NCI-H2107 treated with DMSO at 0.1 percent for 48 hours (cell line): ENCODE measurements at regions not wholly inside any gene's neighbourhood (a gene's known extent, or its start where the extent isn't known, plus 50 kb on each side); places are given as distances from the start of the nearest gene placed in this dataset.

Experiments
- DNase-seq: peaks from one replicate; lab custom pipeline; 2025; ENCODE audit not compliant: unreplicated experiment; lab: John Stamatoyannopoulos, UW

DNA sequence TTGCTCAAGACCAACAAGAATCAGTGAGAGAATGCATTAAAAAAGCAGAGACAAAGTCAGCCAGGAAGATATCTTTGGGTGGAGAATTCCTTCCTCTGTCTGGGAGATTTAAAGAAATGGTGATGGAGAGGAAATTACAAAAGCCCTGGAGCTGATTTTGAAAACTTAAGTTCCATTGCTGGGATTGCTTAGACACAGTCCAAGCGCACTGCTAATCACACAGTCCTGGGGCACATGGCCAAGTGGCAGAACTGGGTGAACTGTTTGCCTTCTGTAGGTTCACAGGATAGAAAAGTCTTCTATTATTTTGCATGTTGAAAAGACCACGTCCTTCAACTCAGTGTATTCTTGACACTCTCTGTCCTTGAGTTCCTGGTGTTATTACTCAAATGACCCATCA is 284.9 kb upstream of the FBXL7 start:
- DNase-seq = no peak

DNA sequence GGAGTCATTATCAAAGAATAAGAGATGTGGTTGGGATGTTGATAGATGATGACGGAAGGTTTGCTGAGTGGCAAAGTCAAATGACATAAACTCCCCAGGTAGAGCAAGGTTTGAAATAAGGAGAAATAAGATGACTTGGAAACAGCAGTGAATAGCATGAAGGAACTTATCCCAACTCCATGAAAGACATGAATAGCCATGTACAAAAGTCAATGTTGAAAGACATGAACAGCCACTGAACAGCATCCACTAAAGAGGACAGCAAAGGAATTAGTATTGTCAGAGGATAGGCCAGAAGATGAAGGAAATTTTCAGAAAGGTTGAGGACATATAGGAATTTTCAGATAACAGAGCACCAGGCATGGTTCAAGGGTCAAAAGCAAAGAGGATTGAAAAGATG is 286.0 kb upstream of the FBXL7 start:
- no peak for DNase-seq

DNA sequence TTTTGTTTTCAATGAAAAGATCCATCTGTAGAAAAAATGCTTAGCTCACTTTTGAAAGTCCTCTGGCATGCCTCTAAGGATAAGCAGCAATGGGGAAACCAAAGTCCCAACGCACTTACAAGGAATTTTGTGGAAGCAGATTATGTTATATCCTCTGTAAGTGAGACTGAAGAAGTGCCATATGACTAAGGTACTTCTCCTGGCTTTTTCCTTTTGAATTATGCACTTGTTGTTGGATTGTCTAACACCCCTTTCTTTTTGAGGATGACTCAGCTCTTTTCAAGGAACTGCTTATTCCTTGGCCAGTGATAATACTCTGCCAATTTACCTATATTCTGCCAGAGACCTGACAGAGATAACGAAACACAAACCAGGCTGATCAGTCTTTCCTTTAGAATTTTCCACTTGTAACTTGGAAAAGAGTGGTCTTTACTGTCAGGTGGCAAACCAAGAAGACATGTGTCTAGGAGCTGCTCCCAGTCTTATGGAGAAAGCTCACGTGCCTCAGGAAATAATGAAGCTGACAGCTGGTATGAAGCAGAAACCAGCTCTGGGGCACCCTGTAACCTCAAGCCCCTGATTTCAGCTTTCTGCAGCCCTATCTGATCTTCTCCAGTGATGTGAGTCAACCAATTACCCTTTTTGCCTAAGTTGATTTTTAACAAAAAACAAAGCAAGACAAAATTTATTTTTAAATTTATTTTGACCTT is 290.8 kb upstream of the FBXL7 start:
- no peak for DNase-seq

GRCh38 chr5:15206133-15206532 is 293.8 kb upstream of the FBXL7 start:
- no peak for DNase-seq

DNA sequence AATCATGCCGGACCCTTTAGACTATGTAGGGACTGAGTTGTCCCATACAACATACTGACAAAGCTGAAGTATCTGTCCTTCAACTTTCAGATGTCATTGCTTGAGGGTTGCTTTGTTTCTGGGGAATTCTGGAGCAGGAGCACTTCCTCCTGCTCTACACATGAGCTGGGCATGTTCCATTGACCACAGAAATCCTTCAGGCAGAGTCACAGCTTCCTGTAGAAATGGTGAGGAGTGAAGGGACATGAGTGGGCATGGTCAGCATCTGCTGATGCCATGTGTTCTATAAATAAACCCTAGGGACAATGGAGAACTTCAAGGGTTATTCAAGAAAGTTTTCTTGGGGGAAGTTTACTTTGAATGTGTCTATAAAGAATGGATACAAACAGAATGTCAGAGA is 296.6 kb upstream of the FBXL7 start:
- no peak for DNase-seq

- DNase-seq = no peak
Measured at GRCh38 chr5:15191012-15191411, 309.0 kb upstream of the FBXL7 start.

GRCh38 chr5:15183520-15183919 is 311.9 kb upstream of the ANKH start:
- no peak for DNase-seq

- DNase-seq = no peak
Measured at GRCh38 chr5:15170173-15170572, 298.6 kb upstream of the ANKH start.

- no peak for DNase-seq
Measured at GRCh38 chr5:15168358-15168757, 296.8 kb upstream of the ANKH start.

- DNase-seq = no peak
Measured at GRCh38 chr5:15160091-15160490, 288.5 kb upstream of the ANKH start.

- DNase-seq = no peak
Measured at GRCh38 chr5:15159606-15160005, 288.0 kb upstream of the ANKH start.

DNA sequence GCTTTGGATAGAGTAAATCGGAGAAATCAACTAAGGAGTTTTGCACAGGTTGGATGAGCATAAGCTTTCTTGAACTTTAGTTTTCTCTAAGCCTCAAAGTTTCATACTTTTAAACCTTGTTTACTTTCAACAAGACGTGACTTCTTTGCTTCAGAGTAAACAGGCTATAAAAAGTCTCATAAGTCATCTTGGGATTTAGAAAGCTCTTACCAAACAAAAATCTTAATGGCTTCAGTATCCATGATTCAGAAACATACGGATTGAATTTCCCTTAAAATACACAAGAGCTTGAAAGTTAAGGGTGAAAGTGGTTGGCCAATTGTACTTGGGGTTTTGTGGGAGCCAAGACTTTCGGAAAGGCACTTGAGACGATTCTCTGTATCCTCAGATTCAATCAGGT is 270.9 kb upstream of the ANKH start:
- DNase-seq = no peak

GRCh38 chr5:15137414-15137813 is 265.8 kb upstream of the ANKH start:
- no peak for DNase-seq

DNA sequence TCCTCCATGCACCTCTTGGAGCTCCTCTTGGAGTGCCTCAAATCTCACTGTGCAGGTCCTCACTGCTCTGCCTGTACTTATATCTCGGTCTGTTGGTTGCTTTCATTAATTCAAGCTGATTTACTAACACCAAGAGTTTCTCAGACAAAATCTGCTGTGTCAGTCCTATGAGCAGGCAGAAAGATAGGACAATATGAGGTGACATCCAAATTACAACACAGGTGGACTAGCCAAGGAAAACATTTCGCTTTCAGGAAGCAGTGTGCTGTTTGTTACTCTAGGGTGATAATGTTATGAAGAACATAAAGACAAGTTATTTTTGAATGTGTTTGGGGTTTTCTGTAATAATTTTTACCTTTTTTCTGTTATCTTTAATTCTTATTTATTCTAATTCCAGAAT is 264.1 kb upstream of the ANKH start:
- no peak for DNase-seq

DNA sequence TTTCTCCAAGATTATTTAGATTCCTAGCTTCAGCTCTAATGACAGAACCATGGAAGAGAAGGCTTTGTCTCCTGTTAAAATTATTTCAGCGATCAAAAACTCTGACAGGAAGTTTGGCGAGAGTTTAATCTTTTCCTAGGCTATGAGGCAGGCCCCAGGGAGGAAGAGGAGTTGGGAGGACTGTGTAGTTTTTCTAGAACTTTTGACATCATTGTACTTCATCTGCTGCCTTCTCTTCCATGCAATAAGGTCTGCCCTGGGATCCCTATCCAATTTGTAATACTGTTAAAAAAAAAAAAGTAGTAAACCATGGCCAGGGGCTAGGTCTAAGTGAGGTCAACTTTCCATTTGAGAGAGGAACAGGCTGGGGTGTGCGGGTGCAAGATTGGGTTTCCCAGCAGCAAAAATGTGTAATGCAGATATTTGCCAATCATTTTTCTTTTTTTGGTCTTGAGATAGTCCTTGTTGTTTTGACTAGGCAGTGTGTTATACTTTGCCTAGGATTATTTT is 261.9 kb upstream of the ANKH start:
- no peak for DNase-seq

DNA sequence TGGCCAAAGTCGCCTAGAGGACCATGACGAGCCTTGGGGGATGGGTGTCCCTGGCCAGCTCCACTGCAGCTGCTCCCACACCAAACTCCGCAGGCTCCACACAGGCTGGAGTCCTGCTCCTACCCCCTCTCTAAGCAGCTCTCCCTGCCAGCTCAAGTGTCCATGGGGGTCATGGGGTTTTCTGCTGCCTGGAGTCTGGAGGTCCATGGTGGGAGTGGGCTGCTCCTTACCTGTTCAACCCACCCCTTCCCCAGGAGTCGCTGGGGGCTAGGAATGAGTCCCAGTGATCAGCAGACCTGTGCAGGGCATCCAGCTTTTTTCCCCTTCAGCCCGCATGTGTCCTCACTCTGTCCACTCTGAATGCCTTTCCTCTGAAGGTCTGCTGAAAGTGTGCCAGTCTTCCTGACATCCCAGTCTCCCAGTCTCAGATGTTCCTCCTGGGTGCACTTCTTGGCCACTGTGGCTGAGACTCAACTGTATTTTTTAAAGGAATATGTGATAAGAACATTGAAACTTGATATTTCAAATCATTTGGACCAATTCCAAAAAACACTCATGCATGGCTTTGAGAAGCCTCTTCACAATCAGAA is 261.3 kb upstream of the ANKH start:
- no peak for DNase-seq

- no peak for DNase-seq
Measured at GRCh38 chr5:15131909-15132308, 260.3 kb upstream of the ANKH start.

GRCh38 chr5:15124871-15125568 is 253.4 kb upstream of the ANKH start:
- no peak for DNase-seq

GRCh38 chr5:15124461-15124860 is 252.9 kb upstream of the ANKH start:
- no peak for DNase-seq

- no peak for DNase-seq
Measured at GRCh38 chr5:15117688-15118087, 246.1 kb upstream of the ANKH start.

DNA sequence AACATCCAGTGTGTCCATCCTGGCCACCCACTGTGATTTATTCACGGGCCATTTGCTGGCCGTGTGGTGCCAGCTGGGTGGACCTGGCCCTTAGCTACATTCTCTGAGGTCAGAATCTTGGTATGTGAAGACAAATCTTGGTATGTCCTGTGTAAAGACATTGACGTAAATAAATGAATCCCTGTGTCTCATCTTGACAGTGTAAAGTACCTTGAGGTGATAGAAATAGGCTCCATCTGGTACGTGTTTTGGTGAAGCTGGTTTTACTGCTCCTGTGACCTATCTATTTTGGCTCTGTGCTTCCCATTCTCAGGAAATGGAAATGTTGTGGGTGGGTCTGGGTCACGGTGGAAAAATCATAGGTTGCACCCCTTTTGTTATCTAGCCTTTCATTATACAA is 245.4 kb upstream of the ANKH start:
- DNase-seq = no peak

- no peak for DNase-seq
Measured at GRCh38 chr5:15106530-15107283, 235.1 kb upstream of the ANKH start.
